ENCODE measurements at regions not wholly inside any gene's neighbourhood (a gene's known extent, or its start where the extent isn't known, plus 50 kb on each side); places are given as distances from the start of the nearest gene placed in this dataset.

DNA sequence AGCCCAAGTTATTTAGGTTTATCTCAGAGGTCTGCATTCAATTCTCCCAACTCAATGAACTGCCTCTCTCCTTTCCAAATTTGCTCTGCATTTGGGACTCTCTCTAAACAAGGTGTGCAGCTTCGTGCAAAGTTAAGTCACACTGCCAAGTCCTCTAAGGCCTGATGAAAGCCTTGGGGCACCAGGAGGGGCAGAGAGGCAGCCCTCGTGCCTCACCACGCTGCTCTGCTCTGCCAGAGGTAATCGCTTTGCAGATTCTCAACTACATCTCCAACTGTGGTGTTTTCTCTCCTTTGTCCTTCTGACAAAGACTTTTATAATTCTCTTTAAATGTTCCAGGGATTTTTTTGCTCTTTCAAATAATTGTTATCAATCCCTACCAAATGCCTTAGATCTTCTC, 283.0 kb downstream of the MEIS1 start (continued):
- TF ChIP-seq SALL2 (tag by site-specific recombination; IDR thresholded peaks at IDR 0.05; ENCODE audit: borderline replicate concordance) = no peak
- no peak for TF ChIP-seq ZNF366 (tag by site-specific recombination; conservative IDR thresholded peaks at IDR 0.05)
- TF ChIP-seq ZFP3 (tag by site-specific recombination; IDR thresholded peaks at IDR 0.05; ENCODE audit: low read depth) = no peak
- TF ChIP-seq ZNF24 (tag by site-specific recombination; IDR thresholded peaks at IDR 0.05) = no peak
- no peak for TF ChIP-seq ZSCAN30 (tag by site-specific recombination; IDR thresholded peaks at IDR 0.05)
- TF ChIP-seq ZSCAN23 (tag by site-specific recombination; IDR thresholded peaks at IDR 0.05) = no peak
- TF ChIP-seq, protein P1, sequence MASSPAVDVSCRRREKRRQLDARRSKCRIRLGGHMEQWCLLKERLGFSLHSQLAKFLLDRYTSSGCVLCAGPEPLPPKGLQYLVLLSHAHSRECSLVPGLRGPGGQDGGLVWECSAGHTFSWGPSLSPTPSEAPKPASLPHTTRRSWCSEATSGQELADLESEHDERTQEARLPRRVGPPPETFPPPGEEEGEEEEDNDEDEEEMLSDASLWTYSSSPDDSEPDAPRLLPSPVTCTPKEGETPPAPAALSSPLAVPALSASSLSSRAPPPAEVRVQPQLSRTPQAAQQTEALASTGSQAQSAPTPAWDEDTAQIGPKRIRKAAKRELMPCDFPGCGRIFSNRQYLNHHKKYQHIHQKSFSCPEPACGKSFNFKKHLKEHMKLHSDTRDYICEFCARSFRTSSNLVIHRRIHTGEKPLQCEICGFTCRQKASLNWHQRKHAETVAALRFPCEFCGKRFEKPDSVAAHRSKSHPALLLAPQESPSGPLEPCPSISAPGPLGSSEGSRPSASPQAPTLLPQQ (tag by site-specific recombination; IDR thresholded peaks at IDR 0.05) = no peak

DNA sequence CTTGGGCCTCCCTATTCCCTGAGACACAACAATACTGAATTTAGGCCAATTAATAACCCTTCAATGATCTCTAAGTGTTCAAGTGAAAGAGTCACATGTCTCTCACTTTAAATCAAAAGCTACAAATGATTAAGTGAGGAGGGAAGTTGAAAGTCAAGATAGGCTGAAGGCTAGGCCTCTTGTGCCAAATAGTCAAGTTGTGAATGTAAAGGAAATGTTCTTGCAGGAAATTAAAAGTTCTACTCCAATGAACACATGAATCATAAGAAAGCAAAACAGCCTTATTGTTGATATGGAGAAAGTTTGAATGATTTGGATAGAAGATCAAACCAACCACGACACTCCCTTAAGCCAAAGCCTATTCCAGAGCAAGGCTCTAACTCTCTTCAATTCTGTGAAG, 286.9 kb downstream of the MEIS1 start:
- POLR2A ChIA-PET = no interaction called here
- H3K27ac ChIP-seq (ENCODE audit: extremely low read depth, low read depth, low read length) = no peak overlapping the region

DNA sequence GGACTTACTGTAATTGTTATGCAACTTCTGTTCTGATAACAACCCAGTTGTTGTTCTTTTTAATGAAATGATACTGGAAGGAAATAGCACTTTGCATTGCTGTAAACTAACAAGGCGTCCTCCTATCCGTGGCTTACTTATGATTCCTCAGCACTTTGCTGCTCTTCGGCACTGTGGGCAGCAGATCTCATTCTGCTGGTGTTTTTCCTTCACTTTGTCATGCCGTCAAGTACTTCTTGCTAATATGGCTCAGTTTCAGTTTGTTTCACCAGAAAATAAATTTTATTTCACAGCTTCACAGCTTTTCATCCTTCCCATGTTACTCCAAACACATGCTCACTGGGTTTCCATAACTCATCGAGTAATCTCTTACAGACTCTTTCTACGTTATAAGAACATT, 289.3 kb downstream of the MEIS1 start:
- Histone ChIP-seq H3K9me3 (ENCODE audit: control insufficient read depth, insufficient read depth, low read depth, low read length) (no peaks in the 10 kb centered on the region), H3K4me3 (ENCODE audit: low read depth, low read length) (no peak overlapping the region), H3K36me3 (ENCODE audit: control insufficient read depth in 2 of 2, insufficient read depth in 1 of 2, low read length in 2 of 2) (no peaks in the 10 kb centered on the region), H3K4me1 (ENCODE audit: control insufficient read depth, insufficient read depth, low read length) (no peaks in the 10 kb centered on the region), H3K27ac (ENCODE audit: extremely low read depth, low read depth, low read length) (no peak overlapping the region)
- TF ChIP-seq ZNF510 (tag by site-specific recombination; IDR thresholded peaks at IDR 0.05; ENCODE audit: insufficient replicate concordance) = no peak
- ChIA-PET CTCF (no interaction called here), POLR2A (no interaction called here)

More for the DNA sequence above, 286.9 kb downstream of the MEIS1 start:
- Histone ChIP-seq H3K36me3 (ENCODE audit: control insufficient read depth in 2 of 2, insufficient read depth in 1 of 2, low read length in 2 of 2) (no peaks in the 10 kb centered on the region), H3K9me3 (ENCODE audit: control insufficient read depth, insufficient read depth, low read depth, low read length) (no peaks in the 10 kb centered on the region), H3K4me1 (ENCODE audit: control insufficient read depth, insufficient read depth, low read length) (no peaks in the 10 kb centered on the region), H3K4me3 (ENCODE audit: low read depth, low read length) (no peak overlapping the region)
- CTCF ChIA-PET = interaction anchor here (0.7 to 0.8 kb wide), 2 partner anchors 12 to 331 kb away, joined by 3 read pairs; no protein-coding TSS in a partner anchor
- no peak for TF ChIP-seq ZNF530 (tag by site-specific recombination; IDR thresholded peaks at IDR 0.05; ENCODE audit: low read depth)
- no peak for TF ChIP-seq ZNF585B (tag by site-specific recombination; IDR thresholded peaks at IDR 0.05)
- no peak for TF ChIP-seq FEZF1 (tag by site-specific recombination; IDR thresholded peaks at IDR 0.05)
- TF ChIP-seq, protein P2, sequence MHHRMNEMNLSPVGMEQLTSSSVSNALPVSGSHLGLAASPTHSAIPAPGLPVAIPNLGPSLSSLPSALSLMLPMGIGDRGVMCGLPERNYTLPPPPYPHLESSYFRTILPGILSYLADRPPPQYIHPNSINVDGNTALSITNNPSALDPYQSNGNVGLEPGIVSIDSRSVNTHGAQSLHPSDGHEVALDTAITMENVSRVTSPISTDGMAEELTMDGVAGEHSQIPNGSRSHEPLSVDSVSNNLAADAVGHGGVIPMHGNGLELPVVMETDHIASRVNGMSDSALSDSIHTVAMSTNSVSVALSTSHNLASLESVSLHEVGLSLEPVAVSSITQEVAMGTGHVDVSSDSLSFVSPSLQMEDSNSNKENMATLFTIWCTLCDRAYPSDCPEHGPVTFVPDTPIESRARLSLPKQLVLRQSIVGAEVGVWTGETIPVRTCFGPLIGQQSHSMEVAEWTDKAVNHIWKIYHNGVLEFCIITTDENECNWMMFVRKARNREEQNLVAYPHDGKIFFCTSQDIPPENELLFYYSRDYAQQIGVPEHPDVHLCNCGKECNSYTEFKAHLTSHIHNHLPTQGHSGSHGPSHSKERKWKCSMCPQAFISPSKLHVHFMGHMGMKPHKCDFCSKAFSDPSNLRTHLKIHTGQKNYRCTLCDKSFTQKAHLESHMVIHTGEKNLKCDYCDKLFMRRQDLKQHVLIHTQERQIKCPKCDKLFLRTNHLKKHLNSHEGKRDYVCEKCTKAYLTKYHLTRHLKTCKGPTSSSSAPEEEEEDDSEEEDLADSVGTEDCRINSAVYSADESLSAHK (tag by site-specific recombination; IDR thresholded peaks at IDR 0.05) = no peak
- TF ChIP-seq ZBTB17 (tag by site-specific recombination; IDR thresholded peaks at IDR 0.05) = no peak
- TF ChIP-seq ZNF785 (tag by site-specific recombination; IDR thresholded peaks at IDR 0.05) = no peak
- TF ChIP-seq MYNN (tag by site-specific recombination; IDR thresholded peaks at IDR 0.05; ENCODE audit: borderline replicate concordance) = no peak
- no peak for TF ChIP-seq ZNF202 (tag by site-specific recombination; IDR thresholded peaks at IDR 0.05; ENCODE audit: borderline replicate concordance)
- no peak for TF ChIP-seq SALL2 (tag by site-specific recombination; IDR thresholded peaks at IDR 0.05; ENCODE audit: borderline replicate concordance)
- no peak for TF ChIP-seq ZNF394 (tag by site-specific recombination; IDR thresholded peaks at IDR 0.05; ENCODE audit: borderline replicate concordance)
